OCI-LY7 (cell line): ENCODE measurements at regions not wholly inside any gene's neighbourhood (a gene's known extent, or its start where the extent isn't known, plus 50 kb on each side); places are given as distances from the start of the nearest gene placed in this dataset.

Source experiments
- BruUV-seq: library from RNA; stranded (reverse); fragments of 400-500 nt; replicated peaks from 2 replicates; lab custom pipeline; 2021; lab: Mats Ljungman, UMichigan
- CTCF ChIA-PET: fragments of 300-600 bp; sonication (Branson Sonifier 250); formaldehyde crosslinking; loops from one replicate; lab custom pipeline; 2022; ENCODE audit warnings: antibody characterized with exemption; ENCODE audit not compliant: unreplicated experiment; lab: Charles Lee
- POLR2A ChIA-PET: fragments of 300-600 bp; sonication (Branson Sonifier 250); formaldehyde crosslinking; loops from one replicate; lab custom pipeline; 2022; ENCODE audit warnings: antibody characterized with exemption; lab: Charles Lee
- DNase-seq: peaks from one replicate; pipeline ENCODE4 v3.0.0-alpha.2; 2015; ENCODE audit warnings: low spot score
- H2AFZ ChIP-seq: fragments of 200-600 bp; sonication (generic), shearing (Covaris generic); 2 replicates; pipeline ENCODE4 v1.6.1; 2014; ENCODE audit warnings: mild to moderate bottlenecking, antibody characterized with exemption, low read length, moderate library complexity
- H3K27ac ChIP-seq: fragments of 200-600 bp; sonication (generic); 2 replicates; pipeline ENCODE4 v1.5.1; 2014; ENCODE audit warnings: mixed run types, low read depth, mild to moderate bottlenecking, moderate library complexity, low read length, inconsistent platforms; ENCODE audit not compliant: poor library complexity, severe bottlenecking
- H3K36me3 ChIP-seq: fragments of 200-600 bp; sonication (generic); 2 replicates; pipeline ENCODE4 v1.6.1; 2014; ENCODE audit warnings: mild to moderate bottlenecking, antibody characterized with exemption, low read length, moderate library complexity, mixed read lengths; ENCODE audit not compliant: insufficient read depth
- H3K4me1 ChIP-seq: fragments of 200-600 bp; sonication (generic); 2 replicates; pipeline ENCODE4 v1.5.1; 2014; ENCODE audit warnings: mild to moderate bottlenecking, low read length; ENCODE audit not compliant: insufficient read depth, poor library complexity, severe bottlenecking
- H3K4me2 ChIP-seq: fragments of 200-600 bp; sonication (generic); 2 replicates; pipeline ENCODE4 v1.6.1; 2014; ENCODE audit warnings: mild to moderate bottlenecking, low read length
- H3K4me3 ChIP-seq: fragments of 200-600 bp; sonication (generic); 2 replicates; pipeline ENCODE4 v1.5.1; 2014; ENCODE audit warnings: mild to moderate bottlenecking, low read depth, low read length; ENCODE audit not compliant: poor library complexity, severe bottlenecking
- H3K79me2 ChIP-seq: fragments of 200-600 bp; sonication (generic); 2 replicates; pipeline ENCODE4 v1.6.1; 2016; ENCODE audit warnings: low read depth, mild to moderate bottlenecking, low read length, moderate library complexity, mixed read lengths; ENCODE audit not compliant: insufficient read depth
- H3K9me2 ChIP-seq: fragments of 200-600 bp; sonication (generic); 2 replicates; pipeline ENCODE4 v1.6.1; 2016; ENCODE audit warnings: mild to moderate bottlenecking, low read length, mixed read lengths; ENCODE audit not compliant: insufficient read depth
- H3K9me3 ChIP-seq: fragments of 200-600 bp; sonication (generic); 2 replicates; pipeline ENCODE4 v1.6.1; 2014; ENCODE audit warnings: mild to moderate bottlenecking, mixed run types, low read length, mixed read lengths
- H4K20me1 ChIP-seq: fragments of 200-600 bp; sonication (generic); 2 replicates; pipeline ENCODE4 v1.6.1; 2014; ENCODE audit warnings: mild to moderate bottlenecking, antibody characterized with exemption, low read length, moderate library complexity, mixed read lengths; ENCODE audit not compliant: insufficient read depth
- EZH2phosphoT487 ChIP-seq: fragments of 200-600 bp; sonication (generic); IDR thresholded peaks from 2 replicates; pipeline ENCODE4 v1.6.1; 2018; ENCODE audit warnings: low read depth, borderline replicate concordance, mild to moderate bottlenecking, mixed run types, antibody characterized with exemption, low read length, moderate library complexity, mixed read lengths
- intact Hi-C: fragments of 100-400 bp; cut with micrococcal nuclease; formaldehyde crosslinking; loops from one replicate; pipeline ENCODE4 v1.10.0; 2022; ENCODE audit not compliant: unreplicated experiment
- TF ChIP-seq, protein P1 (sequence below): fragments of 200-600 bp; sonication (generic); conservative IDR thresholded peaks from 2 replicates; pipeline ENCODE4 v1.5.1; 2014; ENCODE audit warnings: mild to moderate bottlenecking, antibody characterized with exemption, low read length, moderate library complexity, mixed read lengths

DNA sequence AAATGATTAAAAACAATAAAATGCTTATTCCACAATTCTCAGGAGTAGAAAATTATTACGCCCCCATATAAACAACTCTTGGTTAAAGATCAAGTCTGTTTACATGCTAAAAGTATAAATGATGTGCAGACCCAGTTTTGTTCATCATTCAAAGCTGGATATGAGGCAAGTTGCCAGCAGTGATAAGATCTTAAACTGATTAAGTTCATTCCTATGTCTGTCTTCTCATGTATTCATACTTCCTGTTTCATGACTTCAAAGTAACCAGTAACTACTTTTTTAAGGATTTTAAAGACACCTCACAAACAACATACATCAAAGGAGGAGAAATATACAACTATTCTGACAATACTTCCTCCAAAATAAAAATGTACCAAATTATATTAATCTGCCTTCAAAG lies 55.0 kb upstream of the ARHGAP32 start:
- no peaks in the 10 kb centered on the region for H3K9me3 ChIP-seq
- H3K9me2 ChIP-seq = no peaks in the 10 kb centered on the region
- TF ChIP-seq, protein P1, sequence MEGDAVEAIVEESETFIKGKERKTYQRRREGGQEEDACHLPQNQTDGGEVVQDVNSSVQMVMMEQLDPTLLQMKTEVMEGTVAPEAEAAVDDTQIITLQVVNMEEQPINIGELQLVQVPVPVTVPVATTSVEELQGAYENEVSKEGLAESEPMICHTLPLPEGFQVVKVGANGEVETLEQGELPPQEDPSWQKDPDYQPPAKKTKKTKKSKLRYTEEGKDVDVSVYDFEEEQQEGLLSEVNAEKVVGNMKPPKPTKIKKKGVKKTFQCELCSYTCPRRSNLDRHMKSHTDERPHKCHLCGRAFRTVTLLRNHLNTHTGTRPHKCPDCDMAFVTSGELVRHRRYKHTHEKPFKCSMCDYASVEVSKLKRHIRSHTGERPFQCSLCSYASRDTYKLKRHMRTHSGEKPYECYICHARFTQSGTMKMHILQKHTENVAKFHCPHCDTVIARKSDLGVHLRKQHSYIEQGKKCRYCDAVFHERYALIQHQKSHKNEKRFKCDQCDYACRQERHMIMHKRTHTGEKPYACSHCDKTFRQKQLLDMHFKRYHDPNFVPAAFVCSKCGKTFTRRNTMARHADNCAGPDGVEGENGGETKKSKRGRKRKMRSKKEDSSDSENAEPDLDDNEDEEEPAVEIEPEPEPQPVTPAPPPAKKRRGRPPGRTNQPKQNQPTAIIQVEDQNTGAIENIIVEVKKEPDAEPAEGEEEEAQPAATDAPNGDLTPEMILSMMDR = no peak
- no peak for TF ChIP-seq EZH2phosphoT487
- H3K79me2 ChIP-seq = no peaks in the 10 kb centered on the region
- no peaks in the 10 kb centered on the region for H3K36me3 ChIP-seq
- CTCF ChIA-PET = no interaction called here
- intact Hi-C loops = no loop called here
- no peak for DNase-seq
- H3K4me2 ChIP-seq = no peak overlapping the region
- no peak overlapping the region for H3K4me3 ChIP-seq
- no peak overlapping the region for H3K27ac ChIP-seq
- POLR2A ChIA-PET = no interaction called here
- H3K4me1 ChIP-seq = no peaks in the 10 kb centered on the region
- no peaks in the 10 kb centered on the region for H4K20me1 ChIP-seq
- BruUV-seq = no TSS peak
- H2AFZ ChIP-seq = no peak overlapping the region

DNA sequence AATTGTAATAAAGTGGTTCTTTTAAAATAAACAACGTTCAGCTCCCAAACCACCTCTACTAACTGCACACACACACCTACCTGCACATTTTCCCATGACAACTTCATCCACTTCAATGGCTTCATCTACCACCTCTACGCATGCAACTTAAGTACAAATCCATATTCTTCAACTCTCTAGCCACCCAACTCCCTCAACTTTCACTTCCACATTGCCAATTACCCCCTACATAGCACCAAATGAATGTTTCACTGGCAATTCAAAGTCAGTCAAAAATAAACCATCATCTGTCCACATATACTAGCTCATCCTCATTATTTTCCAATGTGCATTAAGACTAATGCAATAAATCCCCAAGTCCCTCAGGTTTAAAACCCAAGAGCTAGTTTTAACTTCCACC lies 50.7 kb upstream of the ARHGAP32 start:
- no peaks in the 10 kb centered on the region for H4K20me1 ChIP-seq
- H3K27ac ChIP-seq = no peak overlapping the region
- no peaks in the 10 kb centered on the region for H3K9me2 ChIP-seq
- H3K79me2 ChIP-seq = no peaks in the 10 kb centered on the region
- no peak for TF ChIP-seq EZH2phosphoT487
- TF ChIP-seq, protein P1 = no peak
- CTCF ChIA-PET = no interaction called here
- no peaks in the 10 kb centered on the region for H3K9me3 ChIP-seq
- no peak for DNase-seq
- H3K4me2 ChIP-seq = no peak overlapping the region
- H2AFZ ChIP-seq = no peak overlapping the region
- POLR2A ChIA-PET = no interaction called here
- intact Hi-C loops = no loop called here
- H3K4me3 ChIP-seq = no peak overlapping the region
- no peaks in the 10 kb centered on the region for H3K4me1 ChIP-seq
- H3K36me3 ChIP-seq = no peaks in the 10 kb centered on the region
- no TSS peak for BruUV-seq
